ENCODE measurements at regions not wholly inside any gene's neighbourhood (a gene's known extent, or its start where the extent isn't known, plus 50 kb on each side); places are given as distances from the start of the nearest gene placed in this dataset.

DNA sequence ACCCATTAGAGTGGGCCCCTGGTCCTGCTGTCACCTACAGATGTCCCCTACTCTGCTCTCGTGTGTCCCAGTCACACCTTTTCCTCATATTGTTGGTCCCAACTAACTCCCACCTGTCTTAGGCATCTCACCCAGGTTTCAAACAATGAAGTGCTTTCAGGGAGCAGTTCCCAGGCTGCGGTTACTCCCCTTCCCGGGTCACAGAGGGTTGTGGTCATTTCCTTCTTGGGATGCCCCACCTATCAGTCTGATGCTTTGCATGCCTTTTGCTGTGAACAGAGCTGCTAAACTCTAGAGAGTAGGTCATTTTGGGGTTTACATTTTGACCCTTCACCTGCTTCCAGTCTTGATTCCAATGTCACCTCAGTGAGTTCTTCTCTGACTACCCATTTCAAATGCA is 181.6 kb downstream of the CDC5L start:
- H3K9me3 Mint-ChIP-seq = peaks cover 5% of the 10 kb centered on the region
- DNase-seq (ENCODE audit: low spot score) = no peak
- POLR2A ChIA-PET = no interaction called here
- no peak overlapping the region for H3K27ac Mint-ChIP-seq
- CTCF ChIA-PET = interaction anchor here (1.1 to 3.6 kb wide), 2 partner anchors 23 to 94 kb away, joined by 3 to 28 read pairs; no protein-coding TSS in a partner anchor
- no peaks in the 10 kb centered on the region; the same call in 1 of the 2 replicates for H3K27me3 Mint-ChIP-seq (ENCODE audit: low read depth)
- no peak overlapping the region for H3K4me3 Mint-ChIP-seq
- ATAC-seq = no peak
- no peak for TF ChIP-seq ZNF263 (CRISPR knock-in tag; IDR thresholded peaks at IDR 0.05; ENCODE audit: low read depth)
- TF ChIP-seq TEAD1 (CRISPR knock-in tag; IDR thresholded peaks at IDR 0.05) = no peak
- no peak for TF ChIP-seq TP53 (CRISPR knock-in tag; IDR thresholded peaks at IDR 0.05)
- TF ChIP-seq, protein P1, sequence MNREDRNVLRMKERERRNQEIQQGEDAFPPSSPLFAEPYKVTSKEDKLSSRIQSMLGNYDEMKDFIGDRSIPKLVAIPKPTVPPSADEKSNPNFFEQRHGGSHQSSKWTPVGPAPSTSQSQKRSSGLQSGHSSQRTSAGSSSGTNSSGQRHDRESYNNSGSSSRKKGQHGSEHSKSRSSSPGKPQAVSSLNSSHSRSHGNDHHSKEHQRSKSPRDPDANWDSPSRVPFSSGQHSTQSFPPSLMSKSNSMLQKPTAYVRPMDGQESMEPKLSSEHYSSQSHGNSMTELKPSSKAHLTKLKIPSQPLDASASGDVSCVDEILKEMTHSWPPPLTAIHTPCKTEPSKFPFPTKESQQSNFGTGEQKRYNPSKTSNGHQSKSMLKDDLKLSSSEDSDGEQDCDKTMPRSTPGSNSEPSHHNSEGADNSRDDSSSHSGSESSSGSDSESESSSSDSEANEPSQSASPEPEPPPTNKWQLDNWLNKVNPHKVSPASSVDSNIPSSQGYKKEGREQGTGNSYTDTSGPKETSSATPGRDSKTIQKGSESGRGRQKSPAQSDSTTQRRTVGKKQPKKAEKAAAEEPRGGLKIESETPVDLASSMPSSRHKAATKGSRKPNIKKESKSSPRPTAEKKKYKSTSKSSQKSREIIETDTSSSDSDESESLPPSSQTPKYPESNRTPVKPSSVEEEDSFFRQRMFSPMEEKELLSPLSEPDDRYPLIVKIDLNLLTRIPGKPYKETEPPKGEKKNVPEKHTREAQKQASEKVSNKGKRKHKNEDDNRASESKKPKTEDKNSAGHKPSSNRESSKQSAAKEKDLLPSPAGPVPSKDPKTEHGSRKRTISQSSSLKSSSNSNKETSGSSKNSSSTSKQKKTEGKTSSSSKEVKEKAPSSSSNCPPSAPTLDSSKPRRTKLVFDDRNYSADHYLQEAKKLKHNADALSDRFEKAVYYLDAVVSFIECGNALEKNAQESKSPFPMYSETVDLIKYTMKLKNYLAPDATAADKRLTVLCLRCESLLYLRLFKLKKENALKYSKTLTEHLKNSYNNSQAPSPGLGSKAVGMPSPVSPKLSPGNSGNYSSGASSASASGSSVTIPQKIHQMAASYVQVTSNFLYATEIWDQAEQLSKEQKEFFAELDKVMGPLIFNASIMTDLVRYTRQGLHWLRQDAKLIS (CRISPR knock-in tag; IDR thresholded peaks at IDR 0.05; ENCODE audit: borderline replicate concordance) = no peak
- TF ChIP-seq, protein P2, sequence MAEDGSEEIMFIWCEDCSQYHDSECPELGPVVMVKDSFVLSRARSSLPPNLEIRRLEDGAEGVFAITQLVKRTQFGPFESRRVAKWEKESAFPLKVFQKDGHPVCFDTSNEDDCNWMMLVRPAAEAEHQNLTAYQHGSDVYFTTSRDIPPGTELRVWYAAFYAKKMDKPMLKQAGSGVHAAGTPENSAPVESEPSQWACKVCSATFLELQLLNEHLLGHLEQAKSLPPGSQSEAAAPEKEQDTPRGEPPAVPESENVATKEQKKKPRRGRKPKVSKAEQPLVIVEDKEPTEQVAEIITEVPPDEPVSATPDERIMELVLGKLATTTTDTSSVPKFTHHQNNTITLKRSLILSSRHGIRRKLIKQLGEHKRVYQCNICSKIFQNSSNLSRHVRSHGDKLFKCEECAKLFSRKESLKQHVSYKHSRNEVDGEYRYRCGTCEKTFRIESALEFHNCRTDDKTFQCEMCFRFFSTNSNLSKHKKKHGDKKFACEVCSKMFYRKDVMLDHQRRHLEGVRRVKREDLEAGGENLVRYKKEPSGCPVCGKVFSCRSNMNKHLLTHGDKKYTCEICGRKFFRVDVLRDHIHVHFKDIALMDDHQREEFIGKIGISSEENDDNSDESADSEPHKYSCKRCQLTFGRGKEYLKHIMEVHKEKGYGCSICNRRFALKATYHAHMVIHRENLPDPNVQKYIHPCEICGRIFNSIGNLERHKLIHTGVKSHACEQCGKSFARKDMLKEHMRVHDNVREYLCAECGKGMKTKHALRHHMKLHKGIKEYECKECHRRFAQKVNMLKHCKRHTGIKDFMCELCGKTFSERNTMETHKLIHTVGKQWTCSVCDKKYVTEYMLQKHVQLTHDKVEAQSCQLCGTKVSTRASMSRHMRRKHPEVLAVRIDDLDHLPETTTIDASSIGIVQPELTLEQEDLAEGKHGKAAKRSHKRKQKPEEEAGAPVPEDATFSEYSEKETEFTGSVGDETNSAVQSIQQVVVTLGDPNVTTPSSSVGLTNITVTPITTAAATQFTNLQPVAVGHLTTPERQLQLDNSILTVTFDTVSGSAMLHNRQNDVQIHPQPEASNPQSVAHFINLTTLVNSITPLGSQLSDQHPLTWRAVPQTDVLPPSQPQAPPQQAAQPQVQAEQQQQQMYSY (CRISPR knock-in tag; IDR thresholded peaks at IDR 0.05) = no peak
- TF ChIP-seq, protein P3, sequence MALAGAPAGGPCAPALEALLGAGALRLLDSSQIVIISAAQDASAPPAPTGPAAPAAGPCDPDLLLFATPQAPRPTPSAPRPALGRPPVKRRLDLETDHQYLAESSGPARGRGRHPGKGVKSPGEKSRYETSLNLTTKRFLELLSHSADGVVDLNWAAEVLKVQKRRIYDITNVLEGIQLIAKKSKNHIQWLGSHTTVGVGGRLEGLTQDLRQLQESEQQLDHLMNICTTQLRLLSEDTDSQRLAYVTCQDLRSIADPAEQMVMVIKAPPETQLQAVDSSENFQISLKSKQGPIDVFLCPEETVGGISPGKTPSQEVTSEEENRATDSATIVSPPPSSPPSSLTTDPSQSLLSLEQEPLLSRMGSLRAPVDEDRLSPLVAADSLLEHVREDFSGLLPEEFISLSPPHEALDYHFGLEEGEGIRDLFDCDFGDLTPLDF (CRISPR knock-in tag; IDR thresholded peaks at IDR 0.05) = no peak
- TF ChIP-seq, protein P4, sequence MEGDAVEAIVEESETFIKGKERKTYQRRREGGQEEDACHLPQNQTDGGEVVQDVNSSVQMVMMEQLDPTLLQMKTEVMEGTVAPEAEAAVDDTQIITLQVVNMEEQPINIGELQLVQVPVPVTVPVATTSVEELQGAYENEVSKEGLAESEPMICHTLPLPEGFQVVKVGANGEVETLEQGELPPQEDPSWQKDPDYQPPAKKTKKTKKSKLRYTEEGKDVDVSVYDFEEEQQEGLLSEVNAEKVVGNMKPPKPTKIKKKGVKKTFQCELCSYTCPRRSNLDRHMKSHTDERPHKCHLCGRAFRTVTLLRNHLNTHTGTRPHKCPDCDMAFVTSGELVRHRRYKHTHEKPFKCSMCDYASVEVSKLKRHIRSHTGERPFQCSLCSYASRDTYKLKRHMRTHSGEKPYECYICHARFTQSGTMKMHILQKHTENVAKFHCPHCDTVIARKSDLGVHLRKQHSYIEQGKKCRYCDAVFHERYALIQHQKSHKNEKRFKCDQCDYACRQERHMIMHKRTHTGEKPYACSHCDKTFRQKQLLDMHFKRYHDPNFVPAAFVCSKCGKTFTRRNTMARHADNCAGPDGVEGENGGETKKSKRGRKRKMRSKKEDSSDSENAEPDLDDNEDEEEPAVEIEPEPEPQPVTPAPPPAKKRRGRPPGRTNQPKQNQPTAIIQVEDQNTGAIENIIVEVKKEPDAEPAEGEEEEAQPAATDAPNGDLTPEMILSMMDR (IDR thresholded peaks at IDR 0.05) = no peak
- TF ChIP-seq, protein P5, sequence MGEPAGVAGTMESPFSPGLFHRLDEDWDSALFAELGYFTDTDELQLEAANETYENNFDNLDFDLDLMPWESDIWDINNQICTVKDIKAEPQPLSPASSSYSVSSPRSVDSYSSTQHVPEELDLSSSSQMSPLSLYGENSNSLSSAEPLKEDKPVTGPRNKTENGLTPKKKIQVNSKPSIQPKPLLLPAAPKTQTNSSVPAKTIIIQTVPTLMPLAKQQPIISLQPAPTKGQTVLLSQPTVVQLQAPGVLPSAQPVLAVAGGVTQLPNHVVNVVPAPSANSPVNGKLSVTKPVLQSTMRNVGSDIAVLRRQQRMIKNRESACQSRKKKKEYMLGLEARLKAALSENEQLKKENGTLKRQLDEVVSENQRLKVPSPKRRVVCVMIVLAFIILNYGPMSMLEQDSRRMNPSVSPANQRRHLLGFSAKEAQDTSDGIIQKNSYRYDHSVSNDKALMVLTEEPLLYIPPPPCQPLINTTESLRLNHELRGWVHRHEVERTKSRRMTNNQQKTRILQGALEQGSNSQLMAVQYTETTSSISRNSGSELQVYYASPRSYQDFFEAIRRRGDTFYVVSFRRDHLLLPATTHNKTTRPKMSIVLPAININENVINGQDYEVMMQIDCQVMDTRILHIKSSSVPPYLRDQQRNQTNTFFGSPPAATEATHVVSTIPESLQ (CRISPR knock-in tag; IDR thresholded peaks at IDR 0.05) = no peak
- no peaks in the 10 kb centered on the region for H3K36me3 Mint-ChIP-seq
- peaks cover 13% of the 10 kb centered on the region for H3K4me1 Mint-ChIP-seq

DNA sequence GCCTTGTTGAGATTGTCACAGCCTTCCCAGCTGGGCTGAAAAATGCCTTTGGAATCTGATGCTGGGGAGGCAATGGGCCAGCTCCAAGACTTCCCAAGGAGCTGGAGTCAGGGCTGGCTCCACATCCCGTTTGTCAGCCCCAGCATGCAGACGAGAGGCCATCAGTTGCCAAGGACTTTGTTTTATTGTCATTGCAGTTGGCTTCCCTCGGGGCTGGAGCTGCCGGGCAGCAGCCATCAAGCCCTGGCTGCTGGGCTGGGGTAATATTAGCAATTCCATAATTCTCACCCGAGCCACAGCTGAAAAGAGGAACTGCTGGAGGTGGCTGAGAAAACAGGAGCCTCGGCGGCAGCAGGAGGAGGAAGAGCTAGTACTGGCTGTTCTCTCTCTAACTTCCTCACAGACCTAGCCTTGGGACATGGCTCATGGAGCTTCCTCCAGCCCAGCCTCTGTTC is 182.5 kb downstream of the CDC5L start:
- H3K9me3 Mint-ChIP-seq = peaks cover 5% of the 10 kb centered on the region
- CTCF ChIA-PET = interaction anchor here (0.9 to 3.6 kb wide), 5 partner anchors 23 to 101 kb away, joined by 3 to 28 read pairs (median 4); no protein-coding TSS in a partner anchor
- TF ChIP-seq, protein P6, sequence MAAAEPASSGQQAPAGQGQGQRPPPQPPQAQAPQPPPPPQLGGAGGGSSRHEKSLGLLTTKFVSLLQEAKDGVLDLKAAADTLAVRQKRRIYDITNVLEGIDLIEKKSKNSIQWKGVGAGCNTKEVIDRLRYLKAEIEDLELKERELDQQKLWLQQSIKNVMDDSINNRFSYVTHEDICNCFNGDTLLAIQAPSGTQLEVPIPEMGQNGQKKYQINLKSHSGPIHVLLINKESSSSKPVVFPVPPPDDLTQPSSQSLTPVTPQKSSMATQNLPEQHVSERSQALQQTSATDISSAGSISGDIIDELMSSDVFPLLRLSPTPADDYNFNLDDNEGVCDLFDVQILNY (CRISPR knock-in tag; IDR thresholded peaks at IDR 0.05) = no peak
- TF ChIP-seq EMX1 (CRISPR knock-in tag; IDR thresholded peaks at IDR 0.05) (no peak), NR1H2 (CRISPR knock-in tag; IDR thresholded peaks at IDR 0.05) (no peak), GTF2I (CRISPR knock-in tag; conservative IDR thresholded peaks at IDR 0.05) (no peak), ETV6 (CRISPR knock-in tag; IDR thresholded peaks at IDR 0.05) (no peak), ZNF396 (CRISPR knock-in tag; IDR thresholded peaks at IDR 0.05; ENCODE audit: borderline replicate concordance) (no peak), ZNF416 (CRISPR knock-in tag; IDR thresholded peaks at IDR 0.05) (no peak), KAT7 (CRISPR knock-in tag; IDR thresholded peaks at IDR 0.05; ENCODE audit: borderline replicate concordance) (no peak), NFATC4 (CRISPR knock-in tag; IDR thresholded peaks at IDR 0.05) (no peak)
- TF ChIP-seq, protein P7, sequence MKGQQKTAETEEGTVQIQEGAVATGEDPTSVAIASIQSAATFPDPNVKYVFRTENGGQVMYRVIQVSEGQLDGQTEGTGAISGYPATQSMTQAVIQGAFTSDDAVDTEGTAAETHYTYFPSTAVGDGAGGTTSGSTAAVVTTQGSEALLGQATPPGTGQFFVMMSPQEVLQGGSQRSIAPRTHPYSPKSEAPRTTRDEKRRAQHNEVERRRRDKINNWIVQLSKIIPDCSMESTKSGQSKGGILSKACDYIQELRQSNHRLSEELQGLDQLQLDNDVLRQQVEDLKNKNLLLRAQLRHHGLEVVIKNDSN (CRISPR knock-in tag; IDR thresholded peaks at IDR 0.05) = no peak
- TF ChIP-seq, protein P3 (CRISPR knock-in tag; IDR thresholded peaks at IDR 0.05) = no peak

More for the DNA sequence above, 182.5 kb downstream of the CDC5L start:
- ATAC-seq = peak; percentile 64
- Mint-ChIP-seq H3K4me1 (peaks cover 13% of the 10 kb centered on the region), H3K4me3 (no peak overlapping the region), H3K36me3 (no peaks in the 10 kb centered on the region), H3K27ac (no peak overlapping the region), H3K27me3 (ENCODE audit: low read depth) (no peaks in the 10 kb centered on the region; the same call in 1 of the 2 replicates)
- no peak for DNase-seq (ENCODE audit: low spot score)
- POLR2A ChIA-PET = no interaction called here
